RWPE2 (cell line): ENCODE measurements at regions not wholly inside any gene's neighbourhood (a gene's known extent, or its start where the extent isn't known, plus 50 kb on each side); places are given as distances from the start of the nearest gene placed in this dataset.

Experiments
- ATAC-seq: fragments of 200-7000 bp; cut with Tn5 transposase; 3 replicates; pipeline ENCODE4 v1.9.1; 2021; ENCODE audit warnings: low read depth
- DNase-seq: peaks from one replicate; pipeline ENCODE4 v3.0.0-alpha.2; 2020; ENCODE audit warnings: low spot score
- H3K27ac ChIP-seq: fragments of 450-650 bp; 2 replicates; pipeline ENCODE4 v1.5.1; 2017; ENCODE audit warnings: mild to moderate bottlenecking; ENCODE audit not compliant: poor library complexity, severe bottlenecking
- H3K27me3 ChIP-seq: fragments of 250-450 bp; sonication (Bioruptor Pico); 2 replicates; pipeline ENCODE4 v1.5.1; 2021; ENCODE audit warnings: mild to moderate bottlenecking, moderate library complexity; ENCODE audit not compliant: insufficient read depth, poor library complexity, severe bottlenecking
- H3K36me3 ChIP-seq: fragments of 250-450 bp; sonication (Bioruptor Pico); 2 replicates; pipeline ENCODE4 v1.5.1; 2020; ENCODE audit warnings: low read depth, mild to moderate bottlenecking, moderate library complexity
- H3K4me1 ChIP-seq: fragments of 250-450 bp; sonication (Bioruptor Pico); 2 replicates; pipeline ENCODE4 v1.5.1; 2021; ENCODE audit warnings: mild to moderate bottlenecking, moderate library complexity; ENCODE audit not compliant: insufficient read depth, poor library complexity, severe bottlenecking
- H3K4me3 ChIP-seq: fragments of 250-450 bp; sonication (Bioruptor Pico); 2 replicates; pipeline ENCODE4 v1.5.1; 2021; ENCODE audit warnings: mild to moderate bottlenecking, moderate library complexity; ENCODE audit not compliant: severe bottlenecking
- H3K9me3 ChIP-seq: fragments of 250-450 bp; sonication (Bioruptor Pico); 2 replicates; pipeline ENCODE4 v1.5.1; 2021; ENCODE audit warnings: mild to moderate bottlenecking, moderate library complexity; ENCODE audit not compliant: severe bottlenecking
- CTCF ChIP-seq: fragments of 450-650 bp; IDR thresholded peaks from one replicate; pipeline ENCODE4 v1.5.1; 2017; ENCODE audit warnings: mild to moderate bottlenecking, moderate library complexity; ENCODE audit not compliant: poor library complexity, severe bottlenecking

- Histone ChIP-seq H3K36me3 (no peaks in the 10 kb centered on the region), H3K27ac (no peak overlapping the region), H3K4me1 (peaks cover 11% of the 10 kb centered on the region), H3K27me3 (no peaks in the 10 kb centered on the region), H3K4me3 (no peak overlapping the region), H3K9me3 (no peaks in the 10 kb centered on the region)
- TF ChIP-seq CTCF: no peak
- DNase-seq (no peak), ATAC-seq (no peak)
Observed at GRCh38 chr2:226130192-226130591, 669.4 kb downstream of the IRS1 start.

- no peak for DNase-seq
- Histone ChIP-seq H3K27ac (no peak overlapping the region), H3K27me3 (no peaks in the 10 kb centered on the region), H3K36me3 (no peaks in the 10 kb centered on the region), H3K9me3 (no peaks in the 10 kb centered on the region), H3K4me1 (peaks cover 12% of the 10 kb centered on the region), H3K4me3 (no peak overlapping the region)
- no peak for TF ChIP-seq CTCF
- ATAC-seq: no peak
Observed at GRCh38 chr2:226127682-226128081, 671.9 kb downstream of the IRS1 start.

- H3K27ac ChIP-seq: peak overlapping the region; percentile 35
- TF ChIP-seq CTCF: no peak
Observed at GRCh38 chr2:226126104-226126503, 673.5 kb downstream of the IRS1 start.

GRCh38 chr2:226125176-226125883 is 674.3 kb downstream of the IRS1 start:
- Histone ChIP-seq H3K27ac (peak overlapping the region; percentile 35), H3K4me3 (no peak overlapping the region), H3K36me3 (0 out of 2 replicates have a peak, but pooled peaks cover 6% of the 10 kb centered on the region), H3K27me3 (no peaks in the 10 kb centered on the region), H3K9me3 (no peaks in the 10 kb centered on the region), H3K4me1 (peaks cover 7% of the 10 kb centered on the region)
- ATAC-seq (no peak), DNase-seq (no peak)
- TF ChIP-seq CTCF: no peak

More at GRCh38 chr2:226126104-226126503, 673.5 kb downstream of the IRS1 start:
- ATAC-seq (no peak), DNase-seq (no peak)
- Histone ChIP-seq H3K4me3 (no peak overlapping the region), H3K4me1 (peaks cover 12% of the 10 kb centered on the region), H3K27me3 (no peaks in the 10 kb centered on the region), H3K9me3 (no peaks in the 10 kb centered on the region), H3K36me3 (0 out of 2 replicates have a peak, but pooled peaks cover 6% of the 10 kb centered on the region)

- no peak overlapping the region for H3K4me3 ChIP-seq
- ATAC-seq (no peak), DNase-seq (no peak)
- H3K27ac ChIP-seq: peak overlapping the region; percentile 35
- TF ChIP-seq CTCF: no peak
- no peaks in the 10 kb centered on the region for H3K27me3 ChIP-seq
- H3K9me3 ChIP-seq: no peaks in the 10 kb centered on the region
- peaks cover 15% of the 10 kb centered on the region for H3K4me1 ChIP-seq
- H3K36me3 ChIP-seq: 0 out of 2 replicates have a peak, but pooled peaks cover 6% of the 10 kb centered on the region
Observed at GRCh38 chr2:226124548-226125011, 675.0 kb downstream of the IRS1 start.
